GM18861 (cell line): ENCODE measurements at regions not wholly inside any gene's neighbourhood (a gene's known extent, or its start where the extent isn't known, plus 50 kb on each side); places are given as distances from the start of the nearest gene placed in this dataset.
"Not testable (repeated sequence)": the region's sequence is repeated elsewhere in the genome, so short reads cannot be mapped to it uniquely, and the experiment has no call there.

Experiments
- ATAC-seq: cut with Tn5 transposase; IDR thresholded peaks from one replicate; pipeline ENCODE4 v1.9.1; 2021; ENCODE audit not compliant: unreplicated experiment

- no peak for ATAC-seq
Measured at GRCh38 chr6:115873901-115874300, 186.8 kb downstream of the FRK start.

- ATAC-seq, result no peak
Measured at GRCh38 chr6:115870464-115870863, 190.2 kb downstream of the FRK start.

GRCh38 chr6:115865914-115866313 lies 194.8 kb downstream of the FRK start:
- no peak for ATAC-seq

DNA sequence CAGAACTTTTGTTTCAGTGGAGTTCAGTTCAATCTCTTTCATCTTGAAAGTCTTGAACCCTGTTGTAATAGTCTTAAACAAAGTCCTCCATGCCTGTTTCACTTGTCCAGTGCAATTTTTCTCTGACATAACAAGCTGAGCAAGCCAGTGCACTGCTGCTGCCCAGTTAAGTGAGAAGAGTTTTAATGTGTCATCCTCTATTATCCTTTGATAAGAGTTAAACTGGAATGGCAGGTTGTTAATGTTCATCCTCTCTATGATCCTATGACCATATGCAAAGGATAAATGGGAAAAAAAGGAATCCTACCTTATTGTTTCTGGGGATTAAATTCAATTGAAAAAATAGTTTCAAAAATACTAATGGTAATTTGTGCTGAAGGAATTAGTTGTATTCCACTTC lies 197.5 kb downstream of the FRK start:
- no peak for ATAC-seq

DNA sequence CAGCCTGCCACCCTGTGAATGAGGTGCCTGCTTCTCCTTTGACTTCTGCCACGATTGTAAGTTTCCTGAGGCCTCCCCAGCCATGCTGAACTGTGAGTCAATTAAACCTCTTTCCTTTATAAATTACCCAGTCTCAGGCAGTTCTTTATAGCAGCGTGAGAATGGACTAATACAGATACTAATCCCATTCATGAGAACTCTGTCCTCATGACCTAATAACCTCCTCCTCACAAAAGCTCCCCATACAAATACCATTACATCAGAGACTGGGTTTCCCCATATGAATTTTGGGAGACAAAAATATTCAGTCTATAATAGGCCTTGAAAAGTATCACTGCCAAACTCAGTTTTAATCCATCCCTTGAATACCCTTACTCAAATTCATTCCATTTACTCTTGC lies 199.0 kb downstream of the FRK start:
- not testable (repeated sequence) for ATAC-seq

DNA sequence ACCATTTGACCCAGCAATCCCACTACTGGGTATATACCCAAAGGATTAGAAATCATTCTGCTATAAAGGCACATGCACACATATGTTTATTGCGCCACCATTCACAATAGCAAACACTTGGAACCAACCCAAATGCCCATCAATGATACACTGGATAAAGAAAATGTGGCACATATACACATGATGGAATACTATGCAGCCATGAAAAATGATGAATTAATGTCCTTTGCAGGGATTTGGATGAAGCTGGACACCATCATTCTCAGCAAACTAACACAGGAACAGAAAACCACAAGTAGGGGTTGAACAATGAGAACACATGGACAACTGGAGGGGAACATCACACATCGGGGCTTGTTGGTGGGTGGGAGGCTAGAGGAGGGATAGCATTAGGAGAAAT lies 201.1 kb downstream of the FRK start:
- ATAC-seq, result not testable (repeated sequence)

- no peak for ATAC-seq
Measured at GRCh38 chr6:115854866-115855665, 205.6 kb downstream of the FRK start.

DNA sequence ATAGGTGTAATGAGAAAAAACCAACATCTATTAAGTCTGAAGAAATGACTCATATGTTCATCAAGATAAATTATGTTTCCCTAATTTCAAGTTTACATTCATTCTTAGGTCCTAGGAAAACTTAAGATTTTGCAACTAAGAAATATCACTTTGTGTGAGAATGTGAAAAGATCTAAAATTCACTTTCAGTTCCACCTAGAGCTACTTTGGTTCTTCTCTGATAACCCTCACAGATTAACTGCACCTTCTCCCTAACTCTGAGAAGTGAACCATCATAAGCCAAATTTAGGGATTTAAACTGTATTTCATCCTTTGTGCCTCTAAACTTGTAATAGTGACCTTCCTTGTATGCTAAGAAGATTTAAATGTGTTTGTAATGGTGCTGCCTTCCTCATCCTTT lies 213.0 kb downstream of the FRK start:
- ATAC-seq, result no peak

DNA sequence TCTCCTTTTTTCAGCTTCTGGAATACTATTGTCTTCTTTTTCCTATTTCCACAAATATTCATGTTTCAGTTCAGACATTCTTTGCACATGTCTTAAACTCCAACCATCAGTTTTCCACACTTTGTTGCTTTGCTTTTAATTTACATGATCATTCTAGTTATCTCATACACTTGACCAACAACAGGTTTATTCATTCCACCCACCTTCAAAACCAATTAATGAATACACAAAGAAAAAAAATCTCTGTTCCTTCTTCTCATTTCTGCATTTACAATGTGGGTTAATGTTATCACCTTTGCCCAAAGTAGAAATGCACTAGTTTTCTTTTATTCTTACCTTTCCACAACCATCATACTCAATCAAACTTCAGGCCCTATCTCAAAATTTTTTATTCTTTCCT lies 216.7 kb downstream of the FRK start:
- no peak for ATAC-seq

GRCh38 chr6:115842338-115842737 lies 218.4 kb downstream of the FRK start:
- ATAC-seq, result no peak

DNA sequence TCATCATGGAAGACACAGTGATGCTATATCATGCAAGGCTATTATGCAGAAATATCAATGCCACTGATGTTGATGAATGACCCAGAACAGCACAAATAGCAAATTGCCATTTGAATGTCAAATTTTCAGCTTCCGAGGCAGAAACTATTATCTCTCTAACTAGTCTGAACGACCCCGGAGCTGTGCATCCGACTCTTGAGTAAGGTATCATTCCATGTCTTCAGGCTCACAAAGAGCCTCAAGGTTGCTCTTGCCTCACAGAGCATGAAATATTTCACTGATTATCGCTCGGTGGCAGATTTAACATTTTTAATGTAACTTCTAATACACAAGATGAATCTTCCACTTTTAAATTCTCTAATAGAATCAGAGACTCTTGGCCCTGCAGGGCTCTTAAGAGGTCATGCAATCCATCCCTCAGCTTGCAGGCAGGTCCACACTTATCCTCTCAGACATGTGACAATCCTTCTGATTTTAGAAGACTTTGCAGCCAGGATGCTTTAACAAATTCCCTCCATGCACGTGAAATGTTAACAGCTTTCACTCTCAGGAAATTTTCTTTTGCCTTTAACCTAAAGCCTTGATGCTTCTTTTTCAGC lies 221.0 kb downstream of the FRK start:
- no peak for ATAC-seq

DNA sequence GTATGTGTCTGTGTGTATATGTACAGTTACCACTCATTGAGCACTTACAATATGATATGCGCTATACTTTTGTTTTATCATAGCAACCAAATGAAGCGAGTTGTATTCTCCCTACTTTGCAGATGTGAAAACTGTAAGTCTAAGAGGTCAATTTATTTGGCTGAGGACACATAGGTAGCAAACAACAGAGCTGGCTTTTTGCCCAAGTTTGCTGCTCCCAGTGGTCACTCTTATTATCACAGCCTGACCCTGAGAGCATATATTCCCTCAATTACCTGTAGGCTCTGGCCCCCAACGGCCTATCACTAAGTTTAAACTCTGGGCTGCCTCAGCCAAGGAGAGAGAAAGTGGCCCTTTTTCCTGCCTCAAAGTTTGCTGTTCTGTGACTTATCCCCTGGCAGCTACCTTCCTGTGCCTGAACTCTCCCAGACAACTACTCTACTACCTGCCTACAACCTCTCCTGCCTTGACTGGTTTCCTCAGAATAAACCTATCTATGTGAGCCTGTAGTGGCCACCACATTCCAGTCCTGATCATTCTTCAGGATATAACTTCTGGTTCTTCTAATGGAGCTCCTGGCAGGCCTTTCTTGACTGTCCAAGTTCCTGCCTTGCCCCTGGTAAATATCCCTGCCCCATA lies 221.8 kb downstream of the FRK start:
- ATAC-seq, result peak; percentile 98

DNA sequence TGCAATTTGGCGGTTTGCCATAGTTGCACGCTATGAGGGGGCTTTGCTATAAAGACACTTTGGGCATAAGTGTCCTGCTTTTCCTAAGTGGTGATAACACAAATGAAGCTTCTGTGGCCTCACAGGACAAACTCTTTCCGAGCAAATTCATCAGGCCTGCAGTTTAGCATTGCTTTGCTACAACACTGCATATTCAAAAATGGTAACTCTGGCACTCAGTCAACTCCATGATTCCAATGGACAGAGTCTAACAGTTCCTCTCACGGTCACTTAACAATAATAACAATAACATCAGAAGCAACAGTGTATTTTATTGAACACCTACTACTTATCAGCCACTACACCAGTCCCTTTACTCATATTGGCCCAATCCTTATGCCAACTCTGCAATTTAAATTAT lies 222.5 kb downstream of the FRK start:
- ATAC-seq, result no peak

DNA sequence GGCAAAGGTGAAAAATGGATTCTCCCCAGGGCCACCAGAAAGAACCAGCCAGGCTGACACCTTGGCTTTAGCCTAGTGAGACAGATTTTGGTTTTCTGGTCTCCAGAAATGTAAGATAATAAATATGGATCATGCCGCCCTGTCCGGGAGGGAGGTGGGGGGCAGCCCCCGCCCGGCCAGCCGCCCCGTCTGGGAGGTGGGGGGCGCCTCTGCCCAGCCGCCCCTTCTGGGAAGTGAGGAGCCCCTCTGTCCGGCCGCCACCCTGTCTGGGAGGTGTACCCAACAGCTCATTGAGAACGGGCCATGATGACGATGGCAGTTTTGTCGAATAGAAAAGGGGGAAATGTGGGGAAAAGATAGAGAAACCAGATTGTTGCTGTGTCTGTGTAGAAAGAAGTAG lies 224.3 kb downstream of the FRK start:
- not testable (repeated sequence) for ATAC-seq

- ATAC-seq, result no peak
Measured at GRCh38 chr6:115835314-115835713, 225.4 kb downstream of the FRK start.

- ATAC-seq, result not testable (repeated sequence)
Measured at GRCh38 chr6:115834542-115834941, 226.1 kb downstream of the FRK start.

DNA sequence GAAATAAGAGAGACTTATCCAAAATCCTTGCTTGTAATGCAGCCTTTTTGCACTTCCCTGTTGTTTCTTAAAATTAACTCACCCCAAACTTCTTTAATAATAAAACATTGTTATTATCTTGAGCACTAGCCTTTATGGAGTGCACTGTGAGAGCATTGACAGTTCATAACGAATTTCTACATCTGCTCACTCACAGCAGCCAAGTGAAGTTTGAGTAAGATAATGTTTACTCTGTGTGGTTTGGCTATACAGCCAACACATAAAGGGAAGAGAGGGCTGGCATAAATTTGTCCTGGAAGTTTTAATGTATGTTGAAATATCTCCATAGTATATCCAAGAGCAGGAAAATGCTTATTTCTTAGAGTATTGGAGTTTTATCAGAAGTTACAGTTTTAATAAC lies 227.9 kb downstream of the FRK start:
- ATAC-seq, result no peak

DNA sequence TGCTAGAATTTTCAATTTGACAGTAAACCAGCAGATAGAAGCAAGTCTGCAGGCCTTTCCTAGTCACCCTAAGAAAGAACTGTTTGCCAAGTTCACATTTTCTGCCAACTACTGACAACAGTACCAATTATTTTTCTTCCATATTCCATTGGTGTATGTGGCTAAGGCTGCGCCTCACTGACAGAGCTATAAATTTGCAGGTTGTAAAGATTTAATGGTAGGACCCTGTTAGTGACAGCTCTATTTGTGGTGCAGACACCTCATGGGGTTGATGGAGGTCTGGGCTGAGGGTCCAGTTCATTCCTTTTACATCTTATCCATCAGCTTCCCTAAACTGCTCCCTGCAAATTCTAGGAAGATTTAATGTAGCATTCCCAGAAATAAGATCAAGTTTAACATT lies 228.5 kb downstream of the FRK start:
- ATAC-seq, result no peak

- ATAC-seq, result no peak
Measured at GRCh38 chr6:115830895-115831294, 229.8 kb downstream of the FRK start.

- no peak for ATAC-seq
Measured at GRCh38 chr6:115821798-115822197, 238.9 kb downstream of the FRK start.

GRCh38 chr6:115819506-115819905 lies 241.2 kb downstream of the FRK start:
- no peak for ATAC-seq

DNA sequence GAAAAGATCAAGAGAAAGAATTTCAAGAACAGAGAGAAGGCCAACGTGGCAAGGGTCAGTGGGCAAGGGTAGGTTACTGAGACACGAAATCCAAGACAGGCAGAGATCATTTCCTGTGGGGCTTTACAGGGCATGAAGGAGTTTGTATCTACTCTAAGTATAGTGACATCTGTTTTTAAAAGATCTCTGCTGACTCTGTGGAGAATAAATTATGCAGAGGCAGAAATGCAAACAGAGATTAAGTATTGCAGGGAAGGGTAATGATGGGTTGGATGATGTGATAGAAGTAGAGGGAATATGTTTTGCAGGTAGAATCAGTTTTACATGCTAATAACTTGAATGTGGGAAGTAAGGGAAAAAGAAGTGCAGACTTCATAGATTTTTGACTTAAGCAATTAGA lies 243.5 kb downstream of the FRK start:
- no peak for ATAC-seq
